ENCODE measurements at regions not wholly inside any gene's neighbourhood (a gene's known extent, or its start where the extent isn't known, plus 50 kb on each side); places are given as distances from the start of the nearest gene placed in this dataset.

DNA sequence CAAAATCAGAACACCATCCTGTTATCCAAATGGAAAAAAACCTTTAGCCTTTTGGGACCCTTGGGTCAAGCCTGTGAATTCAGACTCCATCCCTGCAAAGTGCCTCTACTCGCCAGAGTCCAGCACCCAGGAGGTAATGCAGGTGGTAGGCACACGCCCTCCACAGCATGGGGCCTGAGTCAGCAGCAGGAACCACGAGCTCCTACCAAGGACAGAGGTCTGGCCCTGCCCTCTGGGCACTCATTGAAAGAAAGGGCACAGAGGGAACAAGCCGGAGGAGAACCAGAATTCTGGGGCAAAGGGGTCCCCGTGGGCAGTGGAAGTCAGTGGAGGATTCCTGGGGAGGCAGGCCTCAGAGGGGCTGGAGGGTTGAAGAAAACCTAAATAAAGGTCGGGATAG lies 438.1 kb downstream of the NPHP4 start:
- no peaks in the 10 kb centered on the region for H3K4me1 ChIP-seq (ENCODE audit: control insufficient read depth in 1 of 2, insufficient read depth in 2 of 2, low read length in 2 of 2)
- DNase-seq: no peak
- H3K27me3 Mint-ChIP-seq (ENCODE audit: low read depth in 3 of 3): peaks cover 2 to 6% (median 2%) of the 10 kb centered on the region in 3 donors
- H3K9me3 Mint-ChIP-seq: peaks cover 8 to 21% (median 12%) of the 10 kb centered on the region in 7 donors
- intact Hi-C loops (cut with micrococcal nuclease): no loop called here
- WGBS (ENCODE audit: insufficient coverage): 98% methylated on average over 4 of the region's 6 CpGs
- H3K27me3 ChIP-seq (ENCODE audit: control insufficient read depth in 2 of 2, insufficient read depth in 2 of 2, low read length in 2 of 2): no peaks in the 10 kb centered on the region
- H3K4me3 Mint-ChIP-seq: peak overlapping the region in 1 of 2 donors; percentile 9
- no peaks in the 10 kb centered on the region for H3K36me3 ChIP-seq (replicated peaks in 1 of 2; ENCODE audit: control insufficient read depth in 1 of 2, insufficient read depth in 2 of 2, low read length in 2 of 2)
- no peak overlapping the region for H2AFZ ChIP-seq (ENCODE audit: insufficient read depth, low read depth, low read length, poor library complexity, severe bottlenecking)
- no peak overlapping the region for H3K27ac ChIP-seq (ENCODE audit: low read depth in 1 of 2, low read length in 2 of 2)
- no peak overlapping the region for H3K4me3 ChIP-seq (replicated peaks in 1 of 3; ENCODE audit: low read depth in 2 of 3, low read length in 3 of 3)
- H3K27ac Mint-ChIP-seq: peak overlapping the region in 1 of 7 donors; percentile 20
- peaks cover 0 to 8% of the 10 kb centered on the region in 2 donors for H3K9me3 ChIP-seq (replicated peaks in 1 of 2; ENCODE audit: control insufficient read depth in 1 of 2, insufficient read depth in 1 of 2, low read length in 2 of 2)
- TF ChIP-seq CTCF (IDR thresholded peaks at IDR 0.05): no peak
- no peaks in the 10 kb centered on the region for H3K79me2 ChIP-seq (ENCODE audit: insufficient read depth, low read length)
- no peaks in the 10 kb centered on the region for H3K36me3 Mint-ChIP-seq
- no peaks in the 10 kb centered on the region for H3K4me1 Mint-ChIP-seq
- no peak overlapping the region for H3K9ac ChIP-seq (ENCODE audit: insufficient read depth, low read length, poor library complexity, severe bottlenecking)
- no peaks in the 10 kb centered on the region for H4K20me1 ChIP-seq (ENCODE audit: insufficient read depth, low read length)
- no peak overlapping the region for H3K4me2 ChIP-seq (replicated peaks; ENCODE audit: extremely low read depth, low read length, poor library complexity, severe bottlenecking)

DNA sequence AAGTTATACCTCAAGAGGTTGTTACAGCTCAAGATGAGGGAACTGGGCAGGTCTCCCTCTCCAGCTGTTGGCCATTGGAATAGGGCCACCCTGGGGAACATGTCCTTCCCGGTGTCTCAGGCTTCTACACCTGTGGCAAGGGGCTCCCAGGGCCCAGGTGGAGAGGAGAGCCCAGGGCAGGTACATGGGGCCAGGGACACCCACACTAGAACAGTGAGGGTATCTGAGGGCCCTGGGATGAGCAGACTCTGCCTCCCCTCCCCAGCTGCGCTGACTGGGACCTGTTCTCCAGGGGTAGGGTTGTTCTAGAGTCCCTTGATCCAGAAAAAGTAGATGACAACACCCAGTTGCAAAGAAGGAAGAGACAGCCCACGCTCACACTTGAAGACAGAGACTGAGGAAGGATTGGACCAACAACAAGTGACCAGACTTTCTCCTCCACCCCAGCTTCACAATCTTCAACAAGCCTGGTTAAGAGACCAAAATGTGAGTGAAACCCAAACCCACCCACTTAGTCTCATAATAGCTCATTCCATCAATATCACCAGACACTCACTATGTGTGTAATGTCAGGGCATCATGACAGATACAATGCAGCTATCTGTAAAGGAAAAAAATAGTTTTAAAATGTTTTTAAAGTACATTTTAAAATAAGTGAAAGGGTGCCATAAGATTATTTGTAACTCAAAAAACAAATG lies 439.3 kb downstream of the NPHP4 start:
- no peak for DNase-seq
- Mint-ChIP-seq H3K27ac (no peak overlapping the region), H3K27me3 (ENCODE audit: low read depth in 3 of 3) (peaks cover 2 to 6% (median 2%) of the 10 kb centered on the region in 3 donors), H3K4me1 (no peaks in the 10 kb centered on the region), H3K36me3 (no peaks in the 10 kb centered on the region), H3K4me3 (no peak overlapping the region), H3K9me3 (peaks cover 4 to 14% (median 9%) of the 10 kb centered on the region in 7 donors)
- H2AFZ ChIP-seq (ENCODE audit: insufficient read depth, low read depth, low read length, poor library complexity, severe bottlenecking): no peak overlapping the region
- H3K36me3 ChIP-seq (replicated peaks in 1 of 2; ENCODE audit: control insufficient read depth in 1 of 2, insufficient read depth in 2 of 2, low read length in 2 of 2): no peaks in the 10 kb centered on the region
- no peaks in the 10 kb centered on the region for H3K4me1 ChIP-seq (ENCODE audit: control insufficient read depth in 1 of 2, insufficient read depth in 2 of 2, low read length in 2 of 2)
- 100% methylated on average over 1 of the region's 3 CpGs for WGBS (ENCODE audit: insufficient coverage)
- H3K4me3 ChIP-seq (replicated peaks in 1 of 3; ENCODE audit: low read depth in 2 of 3, low read length in 3 of 3): no peak overlapping the region
- no peak for TF ChIP-seq CTCF (IDR thresholded peaks at IDR 0.05)
- no peak overlapping the region for H3K27ac ChIP-seq (ENCODE audit: low read depth in 1 of 2, low read length in 2 of 2)
- H3K79me2 ChIP-seq (ENCODE audit: insufficient read depth, low read length): no peaks in the 10 kb centered on the region
- no peaks in the 10 kb centered on the region for H3K27me3 ChIP-seq (ENCODE audit: control insufficient read depth in 2 of 2, insufficient read depth in 2 of 2, low read length in 2 of 2)
- H3K9me3 ChIP-seq (replicated peaks in 1 of 2; ENCODE audit: control insufficient read depth in 1 of 2, insufficient read depth in 1 of 2, low read length in 2 of 2): peaks cover 0 to 8% of the 10 kb centered on the region in 2 donors
- H4K20me1 ChIP-seq (ENCODE audit: insufficient read depth, low read length): no peaks in the 10 kb centered on the region
- H3K9ac ChIP-seq (ENCODE audit: insufficient read depth, low read length, poor library complexity, severe bottlenecking): no peak overlapping the region
- no peak overlapping the region for H3K4me2 ChIP-seq (replicated peaks; ENCODE audit: extremely low read depth, low read length, poor library complexity, severe bottlenecking)
- intact Hi-C loops (cut with micrococcal nuclease): no loop called here
